ENCODE measurements at regions not wholly inside any gene's neighbourhood (a gene's known extent, or its start where the extent isn't known, plus 50 kb on each side); places are given as distances from the start of the nearest gene placed in this dataset.

- H3K36me3 ChIP-seq (ENCODE audit: insufficient read depth, low read length), result no peaks in the 10 kb centered on the region
- BruUV-seq (replicated peaks), result no TSS peak
- no peaks in the 10 kb centered on the region for H3K9me3 ChIP-seq (ENCODE audit: low read length)
- no peaks in the 10 kb centered on the region for H3K4me1 ChIP-seq (ENCODE audit: insufficient read depth, low read length, poor library complexity, severe bottlenecking)
- DNase-seq (ENCODE audit: low spot score), result no peak
- no peak overlapping the region for H3K4me3 ChIP-seq (ENCODE audit: low read depth, low read length, poor library complexity, severe bottlenecking)
- POLR2A ChIA-PET, result no interaction called here
- intact Hi-C loops (cut with micrococcal nuclease; ENCODE audit: unreplicated experiment), result no loop called here
- no peak overlapping the region for H2AFZ ChIP-seq (ENCODE audit: low read length)
- no peak overlapping the region for H3K4me2 ChIP-seq (ENCODE audit: low read length)
- no peak for TF ChIP-seq EZH2phosphoT487 (IDR thresholded peaks at IDR 0.05; ENCODE audit: borderline replicate concordance, low read depth, low read length)
- TF ChIP-seq, protein P1, sequence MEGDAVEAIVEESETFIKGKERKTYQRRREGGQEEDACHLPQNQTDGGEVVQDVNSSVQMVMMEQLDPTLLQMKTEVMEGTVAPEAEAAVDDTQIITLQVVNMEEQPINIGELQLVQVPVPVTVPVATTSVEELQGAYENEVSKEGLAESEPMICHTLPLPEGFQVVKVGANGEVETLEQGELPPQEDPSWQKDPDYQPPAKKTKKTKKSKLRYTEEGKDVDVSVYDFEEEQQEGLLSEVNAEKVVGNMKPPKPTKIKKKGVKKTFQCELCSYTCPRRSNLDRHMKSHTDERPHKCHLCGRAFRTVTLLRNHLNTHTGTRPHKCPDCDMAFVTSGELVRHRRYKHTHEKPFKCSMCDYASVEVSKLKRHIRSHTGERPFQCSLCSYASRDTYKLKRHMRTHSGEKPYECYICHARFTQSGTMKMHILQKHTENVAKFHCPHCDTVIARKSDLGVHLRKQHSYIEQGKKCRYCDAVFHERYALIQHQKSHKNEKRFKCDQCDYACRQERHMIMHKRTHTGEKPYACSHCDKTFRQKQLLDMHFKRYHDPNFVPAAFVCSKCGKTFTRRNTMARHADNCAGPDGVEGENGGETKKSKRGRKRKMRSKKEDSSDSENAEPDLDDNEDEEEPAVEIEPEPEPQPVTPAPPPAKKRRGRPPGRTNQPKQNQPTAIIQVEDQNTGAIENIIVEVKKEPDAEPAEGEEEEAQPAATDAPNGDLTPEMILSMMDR (conservative IDR thresholded peaks at IDR 0.05; ENCODE audit: low read length), result no peak
- CTCF ChIA-PET (ENCODE audit: unreplicated experiment), result no interaction called here
- no peak overlapping the region for H3K27ac ChIP-seq (ENCODE audit: low read depth, low read length, poor library complexity, severe bottlenecking)
- no peaks in the 10 kb centered on the region for H4K20me1 ChIP-seq (ENCODE audit: insufficient read depth, low read length)
- H3K9me2 ChIP-seq (ENCODE audit: insufficient read depth, low read length), result 0 out of 2 replicates have a peak, but pooled peaks cover 3% of the 10 kb centered on the region
- H3K79me2 ChIP-seq (ENCODE audit: insufficient read depth, low read depth, low read length), result no peaks in the 10 kb centered on the region
Observed at GRCh38 chr17:21823643-21824042, 131.3 kb downstream of the KCNJ18 start.

DNA sequence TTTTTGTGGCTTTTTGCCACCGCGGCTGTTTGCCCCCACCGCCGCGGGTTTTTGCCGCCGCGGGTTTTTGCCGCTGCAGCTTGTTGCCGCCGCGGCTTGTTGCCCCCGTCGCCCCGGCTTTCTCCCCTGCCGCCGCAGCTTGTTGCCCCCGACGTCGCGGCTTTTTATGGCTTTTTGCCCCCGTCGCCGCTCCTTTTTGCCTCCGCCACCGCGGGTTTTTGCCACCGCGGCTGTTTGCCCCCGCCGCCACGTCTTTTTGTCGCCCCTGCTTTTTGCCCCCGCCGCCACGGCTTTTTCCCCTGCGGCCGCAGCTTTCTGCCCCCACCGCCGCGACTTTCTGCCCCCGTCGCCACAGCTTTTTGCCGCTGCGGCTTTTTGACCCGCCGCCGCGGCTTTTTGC is 149.5 kb downstream of the KCNJ18 start:
- Histone ChIP-seq H3K4me2 (ENCODE audit: low read length) (no peak overlapping the region), H3K27ac (ENCODE audit: low read depth, low read length, poor library complexity, severe bottlenecking) (no peak overlapping the region), H3K4me1 (ENCODE audit: insufficient read depth, low read length, poor library complexity, severe bottlenecking) (no peaks in the 10 kb centered on the region), H3K4me3 (ENCODE audit: low read depth, low read length, poor library complexity, severe bottlenecking) (no peak overlapping the region), H3K36me3 (ENCODE audit: insufficient read depth, low read length) (no peaks in the 10 kb centered on the region), H2AFZ (ENCODE audit: low read length) (no peak overlapping the region), H3K79me2 (ENCODE audit: insufficient read depth, low read depth, low read length) (no peaks in the 10 kb centered on the region), H3K9me3 (ENCODE audit: low read length) (no peaks in the 10 kb centered on the region), H4K20me1 (ENCODE audit: insufficient read depth, low read length) (no peaks in the 10 kb centered on the region), H3K9me2 (ENCODE audit: insufficient read depth, low read length) (no peaks in the 10 kb centered on the region)
- TF ChIP-seq, protein P1 (conservative IDR thresholded peaks at IDR 0.05; ENCODE audit: low read length), result no peak
- no peak for TF ChIP-seq EZH2phosphoT487 (IDR thresholded peaks at IDR 0.05; ENCODE audit: borderline replicate concordance, low read depth, low read length)
- ChIA-PET CTCF (ENCODE audit: unreplicated experiment) (no interaction called here), POLR2A (no interaction called here)
- BruUV-seq (replicated peaks), result no TSS peak
- no peak for DNase-seq (ENCODE audit: low spot score)
- intact Hi-C loops (cut with micrococcal nuclease; ENCODE audit: unreplicated experiment), result no loop called here

- BruUV-seq (replicated peaks), result no TSS peak
- Histone ChIP-seq H3K4me1 (ENCODE audit: insufficient read depth, low read length, poor library complexity, severe bottlenecking) (no peaks in the 10 kb centered on the region), H2AFZ (ENCODE audit: low read length) (no peak overlapping the region), H4K20me1 (ENCODE audit: insufficient read depth, low read length) (no peaks in the 10 kb centered on the region), H3K9me2 (ENCODE audit: insufficient read depth, low read length) (no peaks in the 10 kb centered on the region), H3K4me2 (ENCODE audit: low read length) (no peak overlapping the region), H3K79me2 (ENCODE audit: insufficient read depth, low read depth, low read length) (no peaks in the 10 kb centered on the region), H3K36me3 (ENCODE audit: insufficient read depth, low read length) (no peaks in the 10 kb centered on the region), H3K27ac (ENCODE audit: low read depth, low read length, poor library complexity, severe bottlenecking) (no peak overlapping the region), H3K9me3 (ENCODE audit: low read length) (no peaks in the 10 kb centered on the region), H3K4me3 (ENCODE audit: low read depth, low read length, poor library complexity, severe bottlenecking) (no peak overlapping the region)
- CTCF ChIA-PET (ENCODE audit: unreplicated experiment), result no interaction called here
- no peak for DNase-seq (ENCODE audit: low spot score)
- TF ChIP-seq, protein P1 (conservative IDR thresholded peaks at IDR 0.05; ENCODE audit: low read length), result no peak
- TF ChIP-seq EZH2phosphoT487 (IDR thresholded peaks at IDR 0.05; ENCODE audit: borderline replicate concordance, low read depth, low read length), result no peak
- POLR2A ChIA-PET, result no interaction called here
- intact Hi-C loops (cut with micrococcal nuclease; ENCODE audit: unreplicated experiment), result no loop called here
Observed at GRCh38 chr17:21842332-21843317, 150.3 kb downstream of the KCNJ18 start.
